Activated CD8-positive, alpha-beta memory T cell treated with anti-CD3 and anti-CD28 coated beads, Interleukin-2, amount 10 ng/mL, durations not matched to agents 7 days and 5 days (primary cell): ENCODE measurements at regions not wholly inside any gene's neighbourhood (a gene's known extent, or its start where the extent isn't known, plus 50 kb on each side); places are given as distances from the start of the nearest gene placed in this dataset.

Source experiments
- ATAC-seq: fragments of 150-1000 bp; cut with Tn5 transposase; one replicate; pipeline ENCODE4 v1.10.0; 2021; ENCODE audit warnings: moderate library complexity
- CTCF ChIA-PET: fragments of 350-600 bp; sonication (Branson Sonifier 250); formaldehyde crosslinking; loops from one replicate; lab custom pipeline; 2021; ENCODE audit warnings: antibody characterized with exemption; lab: Charles Lee
- DNase-seq: peaks from one replicate; pipeline ENCODE4 v3.0.0-alpha.2; 2020
- H3K27ac Mint-ChIP-seq: one replicate; pipeline ENCODE4 v1.8.0; 2021; ENCODE audit warnings: mild to moderate bottlenecking, mixed read lengths
- H3K27me3 Mint-ChIP-seq: one replicate; pipeline ENCODE4 v1.8.0; 2021; ENCODE audit warnings: mixed read lengths
- H3K36me3 Mint-ChIP-seq: one replicate; pipeline ENCODE4 v1.8.0; 2021; ENCODE audit warnings: mild to moderate bottlenecking, mixed read lengths
- H3K4me1 Mint-ChIP-seq: one replicate; pipeline ENCODE4 v1.8.0; 2021; ENCODE audit warnings: mixed read lengths
- H3K4me3 Mint-ChIP-seq: one replicate; pipeline ENCODE4 v1.8.0; 2021; ENCODE audit warnings: mild to moderate bottlenecking, moderate library complexity, mixed read lengths
- H3K9me3 Mint-ChIP-seq: one replicate; pipeline ENCODE4 v1.8.0; 2022; ENCODE audit warnings: low read depth, mixed read lengths

- Mint-ChIP-seq H3K36me3 (no peaks in the 10 kb centered on the region), H3K9me3 (no peaks in the 10 kb centered on the region), H3K4me3 (no peak overlapping the region), H3K27me3 (no peaks in the 10 kb centered on the region), H3K4me1 (no peaks in the 10 kb centered on the region), H3K27ac (no peak overlapping the region)
- CTCF ChIA-PET = no interaction called here
- DNase-seq = no peak
- no peak for ATAC-seq
Observed at GRCh38 chr6:50589751-50590470, 123.4 kb upstream of the TFAP2D start.

- CTCF ChIA-PET = no interaction called here
- Mint-ChIP-seq H3K27me3 (no peaks in the 10 kb centered on the region), H3K4me1 (no peaks in the 10 kb centered on the region), H3K9me3 (no peaks in the 10 kb centered on the region), H3K27ac (no peak overlapping the region), H3K36me3 (no peaks in the 10 kb centered on the region), H3K4me3 (no peak overlapping the region)
- ATAC-seq (no peak), DNase-seq (no peak)
Observed at GRCh38 chr6:50591135-50591534, 122.2 kb upstream of the TFAP2D start.

- no peak for ATAC-seq
- H3K27ac Mint-ChIP-seq = no peak overlapping the region
- no peaks in the 10 kb centered on the region for H3K4me1 Mint-ChIP-seq
- CTCF ChIA-PET = no interaction called here
- no peaks in the 10 kb centered on the region for H3K9me3 Mint-ChIP-seq
- no peak overlapping the region for H3K4me3 Mint-ChIP-seq
- H3K27me3 Mint-ChIP-seq = no peaks in the 10 kb centered on the region
- no peak for DNase-seq
- H3K36me3 Mint-ChIP-seq = no peaks in the 10 kb centered on the region
Observed at GRCh38 chr6:50600280-50600679, 113.0 kb upstream of the TFAP2D start.

GRCh38 chr6:50602292-50602691, 111.0 kb upstream of the TFAP2D start:
- H3K27me3 Mint-ChIP-seq = no peaks in the 10 kb centered on the region
- no peak overlapping the region for H3K27ac Mint-ChIP-seq
- H3K9me3 Mint-ChIP-seq = no peaks in the 10 kb centered on the region
- ATAC-seq (no peak), DNase-seq (no peak)
- no peak overlapping the region for H3K4me3 Mint-ChIP-seq
- H3K36me3 Mint-ChIP-seq = no peaks in the 10 kb centered on the region
- no peaks in the 10 kb centered on the region for H3K4me1 Mint-ChIP-seq
- CTCF ChIA-PET = no interaction called here

GRCh38 chr6:50608421-50608820, 104.9 kb upstream of the TFAP2D start:
- H3K9me3 Mint-ChIP-seq = peaks cover 3% of the 10 kb centered on the region
- no peak overlapping the region for H3K4me3 Mint-ChIP-seq
- CTCF ChIA-PET = no interaction called here
- no peak overlapping the region for H3K27ac Mint-ChIP-seq
- DNase-seq (no peak), ATAC-seq (no peak)
- H3K27me3 Mint-ChIP-seq = no peaks in the 10 kb centered on the region
- no peaks in the 10 kb centered on the region for H3K4me1 Mint-ChIP-seq
- no peaks in the 10 kb centered on the region for H3K36me3 Mint-ChIP-seq

GRCh38 chr6:50610562-50610961, 102.8 kb upstream of the TFAP2D start:
- Mint-ChIP-seq H3K9me3 (peaks cover 3% of the 10 kb centered on the region), H3K27ac (no peak overlapping the region)

GRCh38 chr6:50635429-50635828, 77.9 kb upstream of the TFAP2D start:
- Mint-ChIP-seq H3K4me3 (no peak overlapping the region), H3K4me1 (no peaks in the 10 kb centered on the region), H3K27ac (no peak overlapping the region), H3K36me3 (no peaks in the 10 kb centered on the region), H3K27me3 (no peaks in the 10 kb centered on the region), H3K9me3 (peaks cover 3% of the 10 kb centered on the region)
- DNase-seq = no peak
- CTCF ChIA-PET = no interaction called here
- ATAC-seq = no peak

More at GRCh38 chr6:50610562-50610961, 102.8 kb upstream of the TFAP2D start:
- Mint-ChIP-seq H3K27me3 (no peaks in the 10 kb centered on the region), H3K36me3 (no peaks in the 10 kb centered on the region), H3K4me3 (no peak overlapping the region), H3K4me1 (no peaks in the 10 kb centered on the region)
- no peak for DNase-seq
- ATAC-seq = no peak
- CTCF ChIA-PET = no interaction called here

GRCh38 chr6:50637267-50637666, 76.1 kb upstream of the TFAP2D start:
- Mint-ChIP-seq H3K4me1 (no peaks in the 10 kb centered on the region), H3K27ac (no peak overlapping the region), H3K9me3 (peaks cover 3% of the 10 kb centered on the region)

GRCh38 chr6:50649086-50649485, 64.2 kb upstream of the TFAP2D start:
- peaks cover 6% of the 10 kb centered on the region for H3K9me3 Mint-ChIP-seq

More at GRCh38 chr6:50637267-50637666, 76.1 kb upstream of the TFAP2D start:
- no peak for ATAC-seq
- H3K27me3 Mint-ChIP-seq = no peaks in the 10 kb centered on the region
- H3K36me3 Mint-ChIP-seq = no peaks in the 10 kb centered on the region
- DNase-seq = no peak
- H3K4me3 Mint-ChIP-seq = no peak overlapping the region
- CTCF ChIA-PET = no interaction called here

GRCh38 chr6:50653253-50653652, 60.1 kb upstream of the TFAP2D start:
- H3K27me3 Mint-ChIP-seq = no peaks in the 10 kb centered on the region
- H3K27ac Mint-ChIP-seq = no peak overlapping the region
- H3K36me3 Mint-ChIP-seq = no peaks in the 10 kb centered on the region
- DNase-seq (no peak), ATAC-seq (no peak)
- peaks cover 6% of the 10 kb centered on the region for H3K9me3 Mint-ChIP-seq
- H3K4me1 Mint-ChIP-seq = no peaks in the 10 kb centered on the region
- no peak overlapping the region for H3K4me3 Mint-ChIP-seq
- CTCF ChIA-PET = no interaction called here

More at GRCh38 chr6:50649086-50649485, 64.2 kb upstream of the TFAP2D start:
- no peak for DNase-seq
- Mint-ChIP-seq H3K4me3 (no peak overlapping the region), H3K36me3 (no peaks in the 10 kb centered on the region), H3K27ac (no peak overlapping the region), H3K27me3 (no peaks in the 10 kb centered on the region), H3K4me1 (no peaks in the 10 kb centered on the region)
- ATAC-seq = no peak
- CTCF ChIA-PET = no interaction called here

- Mint-ChIP-seq H3K27ac (no peak overlapping the region), H3K4me1 (no peaks in the 10 kb centered on the region), H3K4me3 (no peak overlapping the region), H3K36me3 (no peaks in the 10 kb centered on the region), H3K9me3 (peaks cover 4% of the 10 kb centered on the region), H3K27me3 (no peaks in the 10 kb centered on the region)
- DNase-seq (no peak), ATAC-seq (no peak)
- CTCF ChIA-PET = no interaction called here
Observed at GRCh38 chr6:50654155-50654554, 59.2 kb upstream of the TFAP2D start.

- CTCF ChIA-PET = no interaction called here
- Mint-ChIP-seq H3K4me3 (no peak overlapping the region), H3K36me3 (no peaks in the 10 kb centered on the region), H3K27me3 (no peaks in the 10 kb centered on the region), H3K4me1 (no peaks in the 10 kb centered on the region), H3K9me3 (peaks cover 3% of the 10 kb centered on the region), H3K27ac (no peak overlapping the region)
- DNase-seq (no peak), ATAC-seq (no peak)
Observed at GRCh38 chr6:50655848-50656453, 57.4 kb upstream of the TFAP2D start.

GRCh38 chr6:50657513-50657912, 55.8 kb upstream of the TFAP2D start:
- CTCF ChIA-PET = no interaction called here
- Mint-ChIP-seq H3K36me3 (no peaks in the 10 kb centered on the region), H3K4me1 (no peaks in the 10 kb centered on the region), H3K9me3 (no peaks in the 10 kb centered on the region), H3K27ac (no peak overlapping the region), H3K4me3 (no peak overlapping the region), H3K27me3 (no peaks in the 10 kb centered on the region)
- no peak for ATAC-seq
- DNase-seq = no peak

- no peaks in the 10 kb centered on the region for H3K9me3 Mint-ChIP-seq
- H3K4me3 Mint-ChIP-seq = no peak overlapping the region
- no peak overlapping the region for H3K27ac Mint-ChIP-seq
- no peak for ATAC-seq
- H3K27me3 Mint-ChIP-seq = no peaks in the 10 kb centered on the region
- no peaks in the 10 kb centered on the region for H3K36me3 Mint-ChIP-seq
- no peaks in the 10 kb centered on the region for H3K4me1 Mint-ChIP-seq
- no peak for DNase-seq
- CTCF ChIA-PET = no interaction called here
Observed at GRCh38 chr6:50658561-50658960, 54.8 kb upstream of the TFAP2D start.
